WTC11 (cell line): ENCODE measurements at regions not wholly inside any gene's neighbourhood (a gene's known extent, or its start where the extent isn't known, plus 50 kb on each side); places are given as distances from the start of the nearest gene placed in this dataset.

Experiments used
- ATF3 ChIP-seq: sonication (generic); formaldehyde crosslinking; conservative IDR thresholded peaks from 2 replicates; pipeline ENCODE4 v1.8.1; 2022; ENCODE audit warnings: mild to moderate bottlenecking, missing genetic modification reagents
- CREB1 ChIP-seq: sonication (generic); formaldehyde crosslinking; IDR thresholded peaks from 2 replicates; pipeline ENCODE4 v1.8.0; 2023; ENCODE audit warnings: mild to moderate bottlenecking, missing genetic modification reagents
- CTCF ChIP-seq: fragments of 200-600 bp; IDR thresholded peaks from 2 replicates; pipeline ENCODE4 v1.8.0; 2022; ENCODE audit warnings: antibody characterized with exemption
- GRHL2 ChIP-seq: fragments of 250-450 bp; sonication (Bioruptor Pico); IDR thresholded peaks from 2 replicates; pipeline ENCODE4 v1.8.0; 2022; ENCODE audit warnings: mild to moderate bottlenecking, moderate library complexity; ENCODE audit not compliant: insufficient replicate concordance, severe bottlenecking
- HMGXB4 ChIP-seq: sonication (generic); formaldehyde crosslinking; IDR thresholded peaks from 2 replicates; pipeline ENCODE4 v1.8.1; 2023; ENCODE audit warnings: mild to moderate bottlenecking, moderate library complexity, missing genetic modification reagents
- IRF2 ChIP-seq: sonication (generic); formaldehyde crosslinking; IDR thresholded peaks from 2 replicates; pipeline ENCODE4 v1.8.0; 2022; ENCODE audit warnings: low read depth, missing genetic modification reagents, borderline replicate concordance
- NFYB ChIP-seq: sonication (generic); formaldehyde crosslinking; conservative IDR thresholded peaks from 2 replicates; pipeline ENCODE4 v1.8.0; 2022; ENCODE audit warnings: low read depth, missing genetic modification reagents
- NR2C2 ChIP-seq: sonication (generic); formaldehyde crosslinking; IDR thresholded peaks from 2 replicates; pipeline ENCODE4 v1.8.0; 2022; ENCODE audit warnings: mild to moderate bottlenecking, missing genetic modification reagents
- ZMAT4 ChIP-seq: fragments of 250-450 bp; sonication (Bioruptor Pico); IDR thresholded peaks from 2 replicates; pipeline ENCODE4 v1.9.0; 2021; ENCODE audit warnings: mild to moderate bottlenecking
- ZNF232 ChIP-seq: sonication (generic); formaldehyde crosslinking; IDR thresholded peaks from 2 replicates; pipeline ENCODE4 v1.8.0; 2022; ENCODE audit warnings: mild to moderate bottlenecking, missing genetic modification reagents

- TF ChIP-seq GRHL2 (CRISPR knock-in tag) (no peak), CTCF (no peak), CREB1 (CRISPR knock-in tag) (no peak), NFYB (CRISPR knock-in tag) (no peak), NR2C2 (CRISPR knock-in tag) (no peak), IRF2 (CRISPR knock-in tag) (no peak), ZNF232 (CRISPR knock-in tag) (no peak), HMGXB4 (CRISPR knock-in tag) (no peak), ATF3 (CRISPR knock-in tag) (no peak), ZMAT4 (CRISPR knock-in tag) (no peak)
Observed at GRCh38 chr2:19670303-19670702, 231.5 kb downstream of the TTC32 start.
